Right atrium auricular region (tissue), 2 donors: ENCODE measurements at regions not wholly inside any gene's neighbourhood (a gene's known extent, or its start where the extent isn't known, plus 50 kb on each side); places are given as distances from the start of the nearest gene placed in this dataset.

Experiments
- DNase-seq: peaks from one replicate; pipeline ENCODE4 v3.0.0-alpha.2; 2019; ENCODE audit warnings: low spot score
- H3K27ac ChIP-seq, 2 donors: fragments of 200-600 bp; sonication (generic); 1 replicate in 1 of 2; 2 replicates in 1 of 2; pipeline ENCODE4 v1.5.1; 2016 to 2019
- H3K27me3 ChIP-seq, 2 donors: fragments of 200-600 bp; sonication (generic); one replicate each; pipeline versions ENCODE4 v1.5.1 to v1.6.0; 2017 to 2019
- H3K36me3 ChIP-seq: fragments of 200-600 bp; sonication (generic); one replicate; pipeline ENCODE4 v1.5.1; 2016
- H3K4me1 ChIP-seq, 2 donors: fragments of 200-600 bp; sonication (generic); one replicate each; pipeline versions ENCODE4 v1.5.1 to v1.6.0; 2017 to 2019
- H3K4me3 ChIP-seq, 2 donors: fragments of 200-600 bp; sonication (generic); 1 replicate in 1 of 2; 2 replicates in 1 of 2; pipeline ENCODE4 v1.5.1; 2017 to 2019; ENCODE audit warnings: mild to moderate bottlenecking in 1 of 2, moderate library complexity in 1 of 2
- H3K9me3 ChIP-seq, 2 donors: fragments of 200-600 bp; sonication (generic); one replicate each; pipeline ENCODE4 v1.5.1; 2019
- CTCF ChIP-seq, 2 donors: fragments of 200-600 bp; sonication (generic); IDR thresholded peaks; one replicate each; pipeline ENCODE4 v1.5.1; 2019; ENCODE audit warnings: antibody characterized with exemption in 2 of 2

DNA sequence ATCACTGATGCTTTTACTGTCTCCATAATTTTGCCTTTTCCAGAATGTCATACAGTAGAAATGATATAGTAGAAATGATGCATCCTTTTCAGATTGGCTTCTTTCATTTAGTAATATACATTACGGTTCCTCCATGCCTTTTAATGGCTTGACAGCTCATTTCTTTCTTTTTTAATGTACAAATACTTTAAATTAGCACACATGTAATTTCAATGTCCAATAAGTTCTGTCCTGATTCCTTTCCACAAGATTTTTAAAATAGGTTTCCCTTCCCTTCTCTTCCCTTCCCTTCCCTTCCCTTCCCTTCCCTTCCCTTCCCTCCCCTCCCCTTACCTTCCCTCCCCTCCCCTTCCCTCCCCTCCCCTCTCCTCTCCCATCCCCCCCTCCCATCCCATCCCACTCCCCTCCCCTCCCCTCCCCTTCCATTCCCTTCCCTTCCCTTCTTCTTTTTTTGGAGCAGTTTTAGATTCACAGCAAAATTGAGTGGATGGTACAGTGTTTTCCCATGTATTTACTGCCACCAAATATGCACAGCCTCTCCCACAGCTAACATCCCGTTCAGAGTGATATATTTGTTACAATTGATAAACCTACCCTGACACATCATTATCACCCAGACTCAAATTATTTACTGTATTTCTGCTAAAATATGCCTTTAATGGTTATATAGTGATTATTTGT lies 398.8 kb downstream of the RNF144B start:
- Histone ChIP-seq H3K27ac (no peak overlapping the region), H3K4me3 (no peak overlapping the region), H3K4me1 (no peaks in the 10 kb centered on the region), H3K36me3 (no peaks in the 10 kb centered on the region), H3K27me3 (no peaks in the 10 kb centered on the region), H3K9me3 (peaks cover 0 to 5% of the 10 kb centered on the region in 2 donors)
- no peak for TF ChIP-seq CTCF (IDR thresholded peaks at IDR 0.05)
- DNase-seq, result no peak

GRCh38 chr6:18792866-18793265 lies 405.7 kb downstream of the RNF144B start:
- H3K9me3 ChIP-seq, result peaks cover 0 to 5% of the 10 kb centered on the region in 2 donors
- H3K36me3 ChIP-seq, result no peaks in the 10 kb centered on the region
- TF ChIP-seq CTCF (IDR thresholded peaks at IDR 0.05), result no peak
- DNase-seq, result no peak
- H3K4me1 ChIP-seq, result no peaks in the 10 kb centered on the region
- no peaks in the 10 kb centered on the region for H3K27me3 ChIP-seq
- H3K27ac ChIP-seq, result no peak overlapping the region
- no peak overlapping the region for H3K4me3 ChIP-seq

- H3K9me3 ChIP-seq, result no peaks in the 10 kb centered on the region
- no peak overlapping the region for H3K27ac ChIP-seq
- no peak for DNase-seq
- no peak overlapping the region for H3K4me3 ChIP-seq
- H3K4me1 ChIP-seq, result no peaks in the 10 kb centered on the region
- no peaks in the 10 kb centered on the region for H3K36me3 ChIP-seq
- TF ChIP-seq CTCF (IDR thresholded peaks at IDR 0.05), result no peak
- H3K27me3 ChIP-seq, result no peaks in the 10 kb centered on the region
Observed at GRCh38 chr6:18795726-18796125, 408.6 kb downstream of the RNF144B start.

GRCh38 chr6:18820725-18821124 lies 433.6 kb downstream of the RNF144B start:
- Histone ChIP-seq H3K4me3 (no peak overlapping the region), H3K4me1 (no peaks in the 10 kb centered on the region), H3K36me3 (no peaks in the 10 kb centered on the region), H3K27me3 (no peaks in the 10 kb centered on the region), H3K9me3 (peaks cover 3 to 41% of the 10 kb centered on the region in 2 donors), H3K27ac (no peak overlapping the region)
- DNase-seq, result no peak
- no peak for TF ChIP-seq CTCF (IDR thresholded peaks at IDR 0.05)

- peak in 1 of 2 donors; percentile 45 for TF ChIP-seq CTCF (IDR thresholded peaks at IDR 0.05)
- no peaks in the 10 kb centered on the region for H3K4me1 ChIP-seq
- peaks cover 3 to 41% of the 10 kb centered on the region in 2 donors for H3K9me3 ChIP-seq
- H3K36me3 ChIP-seq, result no peaks in the 10 kb centered on the region
- no peak for DNase-seq
- no peak overlapping the region for H3K4me3 ChIP-seq
- H3K27me3 ChIP-seq, result no peaks in the 10 kb centered on the region
- H3K27ac ChIP-seq, result no peak overlapping the region
Observed at GRCh38 chr6:18823782-18824386, 436.7 kb downstream of the RNF144B start.
